GM03348 (cell line): ENCODE measurements at regions not wholly inside any gene's neighbourhood (a gene's known extent, or its start where the extent isn't known, plus 50 kb on each side); places are given as distances from the start of the nearest gene placed in this dataset.

Experiments
- DNase-seq: peaks from one replicate; pipeline ENCODE4 v3.0.0; 2012; ENCODE audit warnings: low spot score

DNA sequence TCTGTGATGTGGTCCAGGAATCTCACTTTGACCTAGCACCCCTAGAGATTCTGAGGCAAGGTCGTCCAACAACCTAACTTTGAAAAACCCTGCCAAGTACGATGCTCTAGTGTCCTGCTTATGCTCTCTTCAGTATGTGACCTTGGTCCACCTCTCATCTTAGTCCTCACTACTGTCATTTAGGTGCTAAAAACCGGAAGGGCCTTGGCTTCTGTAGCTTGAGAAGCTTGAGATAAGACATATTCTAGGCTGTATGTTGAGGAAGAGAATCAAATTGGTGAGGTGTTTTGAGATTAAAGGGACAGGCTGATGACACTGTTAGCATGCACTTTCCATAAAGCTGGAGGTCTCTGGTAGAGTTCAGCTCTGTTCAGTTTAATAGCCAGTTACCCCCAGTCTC is 57.0 kb upstream of the MTPN start:
- DNase-seq: no peak

DNA sequence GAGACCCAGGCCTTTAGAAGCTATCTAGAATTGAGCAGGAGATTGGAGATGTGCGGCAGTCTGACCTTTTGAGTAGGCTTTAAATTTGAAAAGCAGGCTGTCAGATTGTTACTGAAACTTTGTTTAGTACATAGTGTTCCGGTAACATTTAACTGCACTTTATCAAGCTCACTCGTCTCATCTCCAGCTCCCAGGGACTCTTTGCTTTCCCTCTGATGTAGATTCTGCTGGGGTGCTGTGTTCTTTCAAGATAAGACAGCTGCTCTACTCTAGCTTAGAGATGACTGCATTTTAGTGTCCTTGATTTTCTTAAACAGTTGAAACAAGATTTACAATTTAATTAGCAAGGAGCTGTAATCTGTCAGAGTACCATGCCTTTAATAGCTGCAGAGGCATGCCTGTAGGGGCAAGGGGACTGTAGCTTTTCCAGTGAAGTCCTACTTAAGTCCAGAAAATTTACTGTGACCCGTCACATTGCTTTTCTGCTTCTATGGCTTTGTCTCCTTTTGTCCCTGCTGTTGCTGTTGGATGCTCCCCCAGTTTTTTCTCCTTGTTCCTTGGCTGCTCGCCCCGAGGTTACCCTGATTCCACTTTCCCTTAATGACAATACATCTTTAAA is 56.4 kb upstream of the MTPN start:
- no peak for DNase-seq

DNA sequence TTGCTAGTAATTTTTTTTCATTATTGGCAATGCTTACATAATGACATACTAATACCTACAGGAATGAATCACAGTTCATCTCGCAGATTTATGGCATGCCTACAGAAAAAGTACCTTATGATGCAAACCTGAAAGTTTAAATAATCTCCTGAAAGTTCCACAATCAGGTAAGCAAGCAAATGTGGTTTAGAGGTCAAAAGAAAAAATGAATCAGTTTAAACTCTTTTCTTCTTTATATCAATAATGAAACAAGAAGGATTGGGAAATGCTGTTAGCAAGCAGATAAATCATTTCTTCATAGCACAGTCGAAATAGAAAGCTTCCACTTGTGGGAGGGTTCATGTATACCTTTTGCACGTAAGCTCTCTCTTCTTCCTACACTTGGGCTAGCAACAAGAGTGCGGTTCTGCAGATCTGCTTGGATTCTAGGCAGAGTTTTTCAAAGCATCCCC is 53.7 kb upstream of the MTPN start:
- no peak for DNase-seq

DNA sequence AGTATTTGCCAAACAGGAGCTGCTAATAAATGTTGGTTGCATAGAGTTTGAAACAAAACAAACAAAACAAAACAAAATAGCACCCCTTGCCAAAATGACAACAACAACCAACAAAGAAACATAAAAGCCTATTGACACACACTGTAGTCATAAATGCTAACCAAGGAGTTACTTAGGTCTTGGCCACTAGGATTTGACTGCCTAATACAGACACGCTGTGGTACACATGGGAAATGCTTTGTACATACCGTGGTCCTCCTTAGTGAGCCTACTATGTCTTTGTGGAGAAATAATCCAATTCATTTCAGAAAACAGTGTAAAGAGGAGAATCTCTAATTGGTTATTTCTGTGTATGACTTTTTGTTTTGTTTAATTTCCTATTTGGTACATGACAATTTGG is 53.2 kb upstream of the MTPN start:
- DNase-seq: no peak

DNA sequence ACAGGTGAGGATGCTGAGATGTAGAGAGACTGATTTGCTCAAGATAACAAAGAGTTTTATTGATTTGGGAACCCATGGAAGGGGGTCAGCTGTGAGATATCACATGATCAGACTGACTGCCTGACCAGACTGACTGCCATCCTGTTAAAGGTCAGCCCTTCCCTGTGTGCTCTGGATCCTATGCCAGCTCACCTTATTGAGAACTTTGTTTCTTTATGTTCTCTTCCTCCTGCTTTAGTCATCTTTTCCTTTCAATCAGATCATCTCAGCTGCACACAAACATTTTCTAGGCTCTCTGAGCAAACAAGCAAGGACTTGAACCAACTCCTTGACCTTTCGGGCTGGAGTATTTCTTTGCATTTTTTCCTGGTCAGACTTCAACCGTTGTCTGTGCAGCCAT is 50.0 kb upstream of the MTPN start:
- no peak for DNase-seq
